ENCODE measurements at regions not wholly inside any gene's neighbourhood (a gene's known extent, or its start where the extent isn't known, plus 50 kb on each side); places are given as distances from the start of the nearest gene placed in this dataset.

DNA sequence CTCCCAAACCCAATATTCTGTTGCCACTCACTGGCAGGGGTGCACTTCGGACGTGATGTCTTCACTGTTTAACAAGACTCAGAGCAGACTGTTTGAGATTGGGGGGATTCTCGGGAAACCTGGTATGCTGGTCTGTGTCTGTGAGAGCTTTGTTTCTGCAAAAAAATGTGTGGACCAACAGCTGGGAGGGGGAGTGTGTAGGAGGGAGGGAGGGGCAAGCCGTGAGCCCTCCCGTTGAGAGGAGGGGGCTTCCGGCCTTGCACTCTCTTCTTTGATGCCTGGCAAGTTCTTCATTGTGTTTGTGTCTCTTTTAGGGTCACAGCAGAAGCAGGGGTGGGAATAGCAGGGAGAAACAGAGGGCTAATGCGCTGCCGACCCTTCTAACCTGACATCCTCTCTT, 74.9 kb upstream of the NDN start:
- Histone ChIP-seq H3K4me2 (ENCODE audit: control insufficient read depth, insufficient read depth) (no peak overlapping the region), H3K79me2 (ENCODE audit: control insufficient read depth, insufficient read depth, low read length) (no peaks in the 10 kb centered on the region), H2AFZ (ENCODE audit: control insufficient read depth, low read depth, low read length) (no peak overlapping the region), H3K27me3 (replicated peaks in 1 of 2; ENCODE audit: control insufficient read depth in 2 of 2, insufficient read depth in 2 of 2, low read length in 1 of 2) (no peaks in the 10 kb centered on the region), H4K20me1 (ENCODE audit: control insufficient read depth, insufficient read depth) (no peaks in the 10 kb centered on the region), H3K9me3 (replicated peaks; ENCODE audit: control insufficient read depth, insufficient read depth, low read length) (no peaks in the 10 kb centered on the region; the same call in 2 of the 3 replicates), H3K9ac (ENCODE audit: control insufficient read depth, insufficient read depth, low read length) (no peak overlapping the region), H3K36me3 (ENCODE audit: control insufficient read depth in 2 of 2, insufficient read depth in 2 of 2, low read length in 1 of 2) (no peaks in the 10 kb centered on the region), H3K4me3 (no peak overlapping the region), H3K27ac (ENCODE audit: control insufficient read depth, insufficient read depth) (no peak overlapping the region), H3K4me1 (ENCODE audit: control insufficient read depth, insufficient read depth, low read length) (no peaks in the 10 kb centered on the region)
- intact Hi-C loops (cut with micrococcal nuclease; ENCODE audit: unreplicated experiment), result no loop called here
- TF ChIP-seq CBX5 (IDR thresholded peaks at IDR 0.05; ENCODE audit: low read depth) (no peak), GATAD2B (conservative IDR thresholded peaks at IDR 0.05; ENCODE audit: low read depth) (no peak), NRF1 (conservative IDR thresholded peaks at IDR 0.05; ENCODE audit: low read depth, low read length) (no peak), ZZZ3 (IDR thresholded peaks at IDR 0.05; ENCODE audit: control insufficient read depth, insufficient read length, low read depth) (no peak), NFXL1 (IDR thresholded peaks at IDR 0.05; ENCODE audit: borderline replicate concordance) (no peak), CBFB (IDR thresholded peaks at IDR 0.05; ENCODE audit: low read depth) (no peak), FOXM1 (IDR thresholded peaks at IDR 0.05; ENCODE audit: low read depth, low read length) (no peak)
- TF ChIP-seq, protein P1, sequence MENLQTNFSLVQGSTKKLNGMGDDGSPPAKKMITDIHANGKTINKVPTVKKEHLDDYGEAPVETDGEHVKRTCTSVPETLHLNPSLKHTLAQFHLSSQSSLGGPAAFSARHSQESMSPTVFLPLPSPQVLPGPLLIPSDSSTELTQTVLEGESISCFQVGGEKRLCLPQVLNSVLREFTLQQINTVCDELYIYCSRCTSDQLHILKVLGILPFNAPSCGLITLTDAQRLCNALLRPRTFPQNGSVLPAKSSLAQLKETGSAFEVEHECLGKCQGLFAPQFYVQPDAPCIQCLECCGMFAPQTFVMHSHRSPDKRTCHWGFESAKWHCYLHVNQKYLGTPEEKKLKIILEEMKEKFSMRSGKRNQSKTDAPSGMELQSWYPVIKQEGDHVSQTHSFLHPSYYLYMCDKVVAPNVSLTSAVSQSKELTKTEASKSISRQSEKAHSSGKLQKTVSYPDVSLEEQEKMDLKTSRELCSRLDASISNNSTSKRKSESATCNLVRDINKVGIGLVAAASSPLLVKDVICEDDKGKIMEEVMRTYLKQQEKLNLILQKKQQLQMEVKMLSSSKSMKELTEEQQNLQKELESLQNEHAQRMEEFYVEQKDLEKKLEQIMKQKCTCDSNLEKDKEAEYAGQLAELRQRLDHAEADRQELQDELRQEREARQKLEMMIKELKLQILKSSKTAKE (IDR thresholded peaks at IDR 0.05; ENCODE audit: low read depth, poor library complexity, severe bottlenecking), result no peak
- TF ChIP-seq, protein P2, sequence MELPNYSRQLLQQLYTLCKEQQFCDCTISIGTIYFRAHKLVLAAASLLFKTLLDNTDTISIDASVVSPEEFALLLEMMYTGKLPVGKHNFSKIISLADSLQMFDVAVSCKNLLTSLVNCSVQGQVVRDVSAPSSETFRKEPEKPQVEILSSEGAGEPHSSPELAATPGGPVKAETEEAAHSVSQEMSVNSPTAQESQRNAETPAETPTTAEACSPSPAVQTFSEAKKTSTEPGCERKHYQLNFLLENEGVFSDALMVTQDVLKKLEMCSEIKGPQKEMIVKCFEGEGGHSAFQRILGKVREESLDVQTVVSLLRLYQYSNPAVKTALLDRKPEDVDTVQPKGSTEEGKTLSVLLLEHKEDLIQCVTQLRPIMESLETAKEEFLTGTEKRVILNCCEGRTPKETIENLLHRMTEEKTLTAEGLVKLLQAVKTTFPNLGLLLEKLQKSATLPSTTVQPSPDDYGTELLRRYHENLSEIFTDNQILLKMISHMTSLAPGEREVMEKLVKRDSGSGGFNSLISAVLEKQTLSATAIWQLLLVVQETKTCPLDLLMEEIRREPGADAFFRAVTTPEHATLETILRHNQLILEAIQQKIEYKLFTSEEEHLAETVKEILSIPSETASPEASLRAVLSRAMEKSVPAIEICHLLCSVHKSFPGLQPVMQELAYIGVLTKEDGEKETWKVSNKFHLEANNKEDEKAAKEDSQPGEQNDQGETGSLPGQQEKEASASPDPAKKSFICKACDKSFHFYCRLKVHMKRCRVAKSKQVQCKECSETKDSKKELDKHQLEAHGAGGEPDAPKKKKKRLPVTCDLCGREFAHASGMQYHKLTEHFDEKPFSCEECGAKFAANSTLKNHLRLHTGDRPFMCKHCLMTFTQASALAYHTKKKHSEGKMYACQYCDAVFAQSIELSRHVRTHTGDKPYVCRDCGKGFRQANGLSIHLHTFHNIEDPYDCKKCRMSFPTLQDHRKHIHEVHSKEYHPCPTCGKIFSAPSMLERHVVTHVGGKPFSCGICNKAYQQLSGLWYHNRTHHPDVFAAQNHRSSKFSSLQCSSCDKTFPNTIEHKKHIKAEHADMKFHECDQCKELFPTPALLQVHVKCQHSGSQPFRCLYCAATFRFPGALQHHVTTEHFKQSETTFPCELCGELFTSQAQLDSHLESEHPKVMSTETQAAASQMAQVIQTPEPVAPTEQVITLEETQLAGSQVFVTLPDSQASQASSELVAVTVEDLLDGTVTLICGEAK (IDR thresholded peaks at IDR 0.05; ENCODE audit: borderline replicate concordance), result no peak
- ChIA-PET CTCF (interaction anchor here (1.1 kb wide), 1 partner anchor 27 kb away, joined by 3 read pairs; no protein-coding TSS in a partner anchor), POLR2A (no interaction called here), RAD21 (ENCODE audit: unreplicated experiment) (no interaction called here), SMC1A (ENCODE audit: uncharacterized antibody, unreplicated experiment) (no interaction called here)
- 20% methylated on average over 8 of the region's 8 CpGs for WGBS (ENCODE audit: insufficient coverage, insufficient replicate concordance, low lambda C conversion rate, missing lambda C conversion rate)
- in situ Hi-C loops (cut with MboI), result no loop called here
- ATAC-seq, result no peak
- DNase-seq (ENCODE audit: low read depth, low spot score), result no peak
- BruUV-seq (replicated peaks), result no TSS peak
- FAIRE-seq, result no peak

Measured in GM12878 (cell line).